HG03159 (cell line): ENCODE measurements at regions not wholly inside any gene's neighbourhood (a gene's known extent, or its start where the extent isn't known, plus 50 kb on each side); places are given as distances from the start of the nearest gene placed in this dataset.
"Not testable (repeated sequence)": the region's sequence is repeated elsewhere in the genome, so short reads cannot be mapped to it uniquely, and the experiment has no call there.

ENCODE experiments used
- ATAC-seq: cut with Tn5 transposase; IDR thresholded peaks from one replicate; pipeline ENCODE4 v1.9.1; 2021; ENCODE audit warnings: mild to moderate bottlenecking, moderate library complexity; ENCODE audit not compliant: unreplicated experiment

DNA sequence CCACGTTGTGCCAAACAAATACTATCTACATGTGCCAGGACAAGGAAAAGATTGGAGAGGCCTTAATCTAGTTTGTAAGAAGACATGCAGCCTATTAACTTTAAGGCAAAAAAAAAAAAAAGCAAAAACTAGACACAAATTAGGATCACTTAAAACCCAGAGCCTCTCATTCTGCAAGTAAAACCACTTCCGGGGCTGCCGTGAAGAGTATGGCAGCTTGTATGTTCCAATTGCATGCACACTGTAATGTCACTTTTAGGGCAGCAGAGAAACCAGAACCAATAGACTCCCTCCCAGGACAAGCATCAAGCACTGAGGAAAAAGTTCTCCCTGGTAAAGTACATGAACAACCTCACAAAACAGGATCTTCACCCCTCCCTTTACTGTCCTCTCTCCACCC is 70.6 kb downstream of the RSL24D1 start:
- ATAC-seq = no peak

DNA sequence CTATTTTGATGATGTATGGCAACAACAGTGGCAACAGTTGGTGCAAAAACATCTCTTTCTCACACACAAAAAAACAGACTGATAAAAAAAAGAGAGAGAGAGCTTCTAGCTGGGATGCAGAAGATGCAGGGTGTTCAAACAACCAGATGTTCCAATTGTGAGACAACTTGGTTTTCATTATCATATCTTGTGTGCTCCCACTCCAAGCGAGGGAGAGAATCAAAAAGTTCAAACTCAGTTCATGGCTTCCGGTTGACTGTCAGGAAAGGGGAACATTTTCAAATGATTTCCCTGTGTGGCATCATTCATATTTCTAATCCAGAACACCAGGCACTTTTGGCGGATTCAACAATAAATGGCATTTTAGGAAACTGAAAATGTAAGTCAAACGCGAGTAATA is 72.1 kb downstream of the RSL24D1 start:
- ATAC-seq = no peak

DNA sequence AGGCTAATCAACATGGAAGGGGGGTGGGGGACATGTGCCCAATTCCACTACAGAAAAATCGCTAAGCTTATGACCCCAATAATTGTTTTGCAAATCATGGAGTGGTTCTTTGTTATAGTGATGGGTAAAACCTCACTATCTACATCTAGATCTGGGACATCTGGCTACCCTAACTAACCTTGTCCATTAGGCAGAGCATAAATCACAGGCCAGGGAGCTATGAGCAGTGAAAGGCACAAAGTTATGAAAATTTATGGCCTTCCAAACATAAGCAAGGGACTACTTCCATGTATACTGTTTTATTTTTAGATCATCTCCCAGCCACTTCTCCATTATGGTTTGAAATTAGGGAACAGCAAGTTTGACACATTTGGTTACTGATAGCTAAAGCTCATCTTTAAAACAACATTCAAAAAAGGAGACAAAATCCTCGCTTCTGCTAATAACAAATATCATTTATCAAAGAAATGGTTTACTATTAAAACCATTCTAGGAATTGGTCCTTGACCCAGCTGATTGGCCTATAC is 78.3 kb downstream of the RSL24D1 start:
- no peak for ATAC-seq

- ATAC-seq = no peak
Measured at GRCh38 chr15:55116636-55117035, 80.1 kb downstream of the RSL24D1 start.

- ATAC-seq = no peak
Measured at GRCh38 chr15:55113736-55114135, 83.0 kb downstream of the RSL24D1 start.

GRCh38 chr15:55112706-55113105 is 84.0 kb downstream of the RSL24D1 start:
- ATAC-seq = no peak

DNA sequence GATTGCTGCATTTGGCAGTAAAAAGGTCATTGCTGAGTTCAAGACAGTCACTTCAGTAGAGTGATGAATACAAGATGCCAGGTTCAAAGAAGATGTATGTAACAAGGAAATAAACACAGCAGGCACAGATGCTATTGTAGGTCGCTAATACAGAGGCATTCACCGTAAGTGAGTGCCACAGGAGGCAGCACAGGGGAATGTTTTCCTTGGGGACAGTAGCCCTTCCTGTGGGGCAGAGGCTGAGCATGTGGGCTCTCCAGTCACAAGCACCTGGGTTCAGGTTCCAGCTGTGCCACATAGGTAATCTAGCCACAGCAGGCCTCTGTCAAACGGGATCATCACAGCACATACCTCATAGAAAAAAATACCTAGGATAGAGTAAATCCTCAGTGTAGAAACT is 86.3 kb downstream of the RSL24D1 start:
- ATAC-seq = no peak

- peak; percentile 75 for ATAC-seq
Measured at GRCh38 chr15:55108858-55109518, 87.8 kb downstream of the RSL24D1 start.

GRCh38 chr15:55108448-55108847 is 88.3 kb downstream of the RSL24D1 start:
- ATAC-seq = no peak

DNA sequence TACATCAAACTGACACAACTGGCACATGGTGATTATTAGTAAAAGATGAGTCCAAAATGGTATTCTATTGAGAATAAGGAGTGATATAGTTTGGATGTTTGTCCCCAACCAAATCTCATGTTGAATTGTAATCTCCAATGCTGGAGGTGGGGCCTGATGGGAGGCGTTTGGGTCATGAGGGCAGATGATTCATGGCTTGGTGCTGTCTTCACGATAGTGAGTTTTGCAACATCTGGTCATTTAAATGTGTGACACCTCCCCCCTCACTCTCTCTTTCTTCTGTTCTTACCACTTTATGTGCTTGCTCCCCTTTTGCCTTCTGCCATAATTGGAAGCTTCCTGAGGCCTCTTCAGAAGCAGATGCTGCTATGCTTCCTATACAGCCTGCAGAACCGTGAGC is 90.6 kb downstream of the RSL24D1 start:
- ATAC-seq = no peak

DNA sequence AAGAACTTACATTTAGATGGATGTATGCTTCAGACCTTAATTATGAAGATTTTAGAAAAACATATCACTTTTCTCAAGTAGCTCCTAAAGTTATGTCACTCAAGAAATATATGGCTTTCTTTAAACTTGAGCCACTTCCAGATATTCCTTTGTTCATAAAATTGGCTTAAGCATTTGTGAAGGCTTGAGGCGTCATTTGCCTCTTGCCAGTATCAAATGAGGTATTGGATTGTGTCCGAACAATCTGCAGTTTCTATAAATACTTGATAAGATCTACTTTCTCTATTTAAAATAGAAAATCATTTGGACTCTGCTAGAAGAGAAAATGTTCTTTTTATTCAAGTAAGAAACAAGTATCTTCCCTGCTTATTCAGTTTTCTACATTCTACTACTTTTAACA is 102.6 kb downstream of the RSL24D1 start:
- no peak for ATAC-seq

GRCh38 chr15:55088207-55088606 is 108.5 kb downstream of the RSL24D1 start:
- no peak for ATAC-seq

DNA sequence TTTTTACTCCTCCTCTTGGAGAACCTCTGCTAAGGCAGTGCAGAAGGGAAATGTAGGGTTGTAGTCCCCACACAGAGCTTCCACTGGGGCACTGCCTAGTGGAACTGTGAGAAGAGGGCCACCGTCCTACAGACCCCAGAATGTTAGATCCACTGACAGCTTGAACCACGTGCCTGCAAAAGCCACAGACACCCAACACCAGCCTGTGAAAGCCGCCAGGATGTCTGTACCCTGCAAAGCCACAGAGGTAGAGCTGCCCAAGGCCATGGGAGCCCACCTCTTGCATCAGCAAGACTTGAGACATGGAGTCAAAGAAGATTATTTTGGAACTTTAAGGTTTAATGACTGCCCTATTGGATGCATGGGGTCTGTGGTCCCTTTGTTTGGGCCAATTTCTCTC is 112.1 kb downstream of the RSL24D1 start:
- no peak for ATAC-seq

DNA sequence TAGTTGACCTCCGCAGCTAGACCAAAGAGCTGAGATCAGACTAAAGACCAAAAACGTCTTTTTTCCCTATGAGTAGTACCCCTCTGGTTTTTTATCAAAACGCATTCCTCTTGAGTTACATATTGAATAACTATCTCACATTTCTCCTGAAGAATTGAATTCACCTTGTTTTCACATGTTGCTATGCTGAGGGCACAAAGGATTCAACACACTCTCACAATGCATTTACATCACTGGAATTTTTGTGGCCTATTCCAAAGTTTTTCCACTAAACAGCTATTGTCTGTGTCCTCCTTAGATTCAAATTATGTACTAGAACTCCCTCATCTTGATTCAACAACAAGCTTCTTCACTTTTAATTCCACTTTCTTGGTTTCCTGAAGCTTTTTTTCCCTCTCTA is 112.5 kb downstream of the RSL24D1 start:
- no peak for ATAC-seq

GRCh38 chr15:55077052-55077451 is 119.7 kb downstream of the RSL24D1 start:
- ATAC-seq = not testable (repeated sequence)

DNA sequence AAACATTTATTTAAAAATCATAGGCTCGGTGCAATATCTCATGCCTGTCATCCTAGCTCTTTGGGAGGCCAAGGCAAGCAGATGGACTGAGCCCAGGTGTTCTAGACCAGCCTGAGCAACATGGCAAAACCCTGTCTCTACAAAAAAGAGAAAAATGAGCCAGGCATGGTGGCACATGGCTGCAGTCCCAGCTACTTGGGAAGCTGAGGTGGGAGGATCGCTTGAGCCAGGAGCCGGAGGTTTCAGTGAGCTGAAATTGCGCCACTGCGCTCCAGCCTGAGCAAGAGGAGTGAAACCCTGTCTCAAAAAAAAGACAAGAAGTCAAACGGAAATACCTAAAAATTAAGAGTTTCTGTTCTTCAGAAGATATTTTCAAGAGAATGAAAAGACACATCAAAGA is 122.3 kb downstream of the RSL24D1 start:
- ATAC-seq = no peak

DNA sequence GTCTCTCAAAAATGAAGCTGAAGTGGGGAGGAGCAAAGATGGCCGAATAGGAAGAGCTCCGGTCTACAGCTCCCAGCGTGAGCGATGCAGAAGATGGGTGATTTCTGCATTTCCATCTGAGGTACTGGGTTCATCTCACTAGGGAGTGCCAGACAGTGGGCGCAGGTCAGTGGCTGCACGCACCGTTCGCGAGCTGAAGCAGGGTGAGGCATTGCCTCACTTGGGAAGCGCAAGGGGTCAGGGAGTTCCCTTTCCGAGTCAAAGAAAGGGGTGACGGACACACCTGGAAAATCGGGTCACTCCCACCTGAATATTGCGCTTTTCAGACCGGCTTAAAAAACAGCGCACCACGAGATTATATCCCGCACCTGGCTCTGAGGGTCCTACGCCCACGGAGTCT is 132.8 kb downstream of the RSL24D1 start:
- ATAC-seq = not testable (repeated sequence)

DNA sequence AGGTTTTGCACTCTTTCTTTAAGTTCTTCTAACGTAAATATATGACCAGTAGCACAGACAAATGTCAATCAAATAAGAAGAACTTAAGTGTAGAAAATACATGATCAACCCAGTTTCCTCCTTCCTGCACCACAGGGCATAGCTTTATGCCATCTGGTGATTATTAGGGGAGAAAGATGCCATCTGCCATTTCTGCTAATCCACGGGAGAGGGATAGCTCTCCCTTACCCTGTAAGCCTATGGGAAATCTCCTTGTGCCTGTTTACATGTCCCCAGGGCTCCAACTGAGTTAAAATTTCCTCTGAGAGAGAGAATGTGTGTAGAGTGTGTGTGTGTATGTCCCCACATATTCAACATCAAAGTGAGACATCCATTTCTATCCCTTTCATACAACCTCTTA is 135.9 kb downstream of the RSL24D1 start:
- no peak for ATAC-seq

DNA sequence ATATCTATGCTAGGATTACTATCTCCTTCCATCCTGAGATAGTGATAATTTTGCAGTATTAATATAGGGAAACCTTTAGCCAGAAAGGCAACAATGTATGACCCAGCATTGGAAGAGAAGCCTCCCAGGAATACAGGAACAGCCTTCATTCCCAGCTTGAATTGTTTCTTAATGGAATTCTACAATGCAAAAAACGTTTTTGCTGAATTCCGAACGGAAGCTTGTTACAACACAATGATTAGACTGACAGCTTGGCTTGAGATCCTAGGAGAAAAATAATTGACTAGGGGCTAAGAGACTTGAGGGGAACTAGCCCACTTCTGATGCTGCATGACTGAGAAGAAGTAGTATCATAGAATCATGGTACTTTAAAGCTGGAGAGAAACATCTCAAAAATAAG is 140.2 kb downstream of the RSL24D1 start:
- ATAC-seq = no peak

DNA sequence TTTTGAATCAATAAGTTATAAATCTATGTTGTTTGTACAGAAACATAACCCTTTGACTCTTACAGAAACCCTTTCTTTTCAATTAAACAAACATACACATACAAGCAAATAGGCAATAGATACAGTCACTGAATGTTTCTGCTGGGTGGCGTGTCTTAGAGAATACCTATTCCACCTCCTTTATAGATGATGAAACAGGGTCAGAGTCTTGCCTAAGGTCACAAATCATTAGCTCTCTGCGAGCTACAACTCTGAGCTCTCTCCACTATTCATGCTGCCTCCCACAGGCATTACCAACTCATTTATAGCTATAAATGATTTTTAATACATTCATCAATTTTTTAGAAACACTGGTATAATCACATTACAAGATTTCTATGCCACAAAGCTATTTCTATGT is 152.6 kb downstream of the RSL24D1 start:
- no peak for ATAC-seq

- ATAC-seq = no peak
Measured at GRCh38 chr15:55037071-55037470, 159.7 kb downstream of the RSL24D1 start.

- ATAC-seq = no peak
Measured at GRCh38 chr15:55035749-55036148, 161.0 kb downstream of the RSL24D1 start.

GRCh38 chr15:55033574-55033973 is 163.2 kb downstream of the RSL24D1 start:
- ATAC-seq = no peak
